ENCODE measurements at regions not wholly inside any gene's neighbourhood (a gene's known extent, or its start where the extent isn't known, plus 50 kb on each side); places are given as distances from the start of the nearest gene placed in this dataset.

GRCh38 chr4:20625426-20625825 is 74.8 kb upstream of the PACRGL start:
- in situ Hi-C loops (cut with MboI; ENCODE audit: low sequenced_read_pairs): no loop called here

DNA sequence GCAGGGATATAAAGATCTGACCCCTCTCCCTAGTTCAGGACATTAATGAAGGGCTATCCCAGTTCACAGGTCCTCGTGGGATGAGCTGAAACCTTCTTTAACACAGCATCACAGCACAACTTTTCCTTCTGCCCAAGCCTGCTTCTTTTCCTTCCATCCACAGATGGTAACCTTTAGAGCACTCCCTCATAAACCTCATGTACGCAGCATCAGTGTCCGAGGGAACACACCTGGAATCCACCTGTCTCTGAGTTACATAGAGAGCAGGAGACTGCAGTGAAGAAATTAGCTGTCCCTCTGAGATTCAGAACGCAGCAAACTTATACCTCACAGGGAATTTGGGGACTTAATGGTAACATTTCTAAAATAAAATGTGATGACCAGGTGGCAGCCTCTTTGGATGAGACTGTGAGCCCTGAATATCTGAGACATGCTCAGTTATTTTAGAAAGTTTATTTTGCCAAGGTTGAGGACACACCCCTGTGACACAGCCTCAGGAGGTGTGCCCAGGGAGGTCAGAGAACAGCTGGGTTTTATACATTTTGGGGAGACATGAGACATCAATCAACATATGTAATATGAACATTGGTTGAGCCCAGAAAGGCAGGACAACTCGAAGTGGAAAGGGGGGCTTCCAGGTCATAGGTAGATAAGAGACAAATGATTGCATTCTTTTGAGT is 73.8 kb upstream of the PACRGL start:
- in situ Hi-C loops (cut with MboI; ENCODE audit: low sequenced_read_pairs): no loop called here

GRCh38 chr4:20627866-20628265 is 72.4 kb upstream of the PACRGL start:
- in situ Hi-C loops (cut with MboI; ENCODE audit: low sequenced_read_pairs): no loop called here

- in situ Hi-C loops (cut with MboI; ENCODE audit: low sequenced_read_pairs): no loop called here
Observed at GRCh38 chr4:20629186-20630106, 70.8 kb upstream of the PACRGL start.

GRCh38 chr4:20638825-20639224 is 61.4 kb upstream of the PACRGL start:
- in situ Hi-C loops (cut with MboI; ENCODE audit: low sequenced_read_pairs): no loop called here

DNA sequence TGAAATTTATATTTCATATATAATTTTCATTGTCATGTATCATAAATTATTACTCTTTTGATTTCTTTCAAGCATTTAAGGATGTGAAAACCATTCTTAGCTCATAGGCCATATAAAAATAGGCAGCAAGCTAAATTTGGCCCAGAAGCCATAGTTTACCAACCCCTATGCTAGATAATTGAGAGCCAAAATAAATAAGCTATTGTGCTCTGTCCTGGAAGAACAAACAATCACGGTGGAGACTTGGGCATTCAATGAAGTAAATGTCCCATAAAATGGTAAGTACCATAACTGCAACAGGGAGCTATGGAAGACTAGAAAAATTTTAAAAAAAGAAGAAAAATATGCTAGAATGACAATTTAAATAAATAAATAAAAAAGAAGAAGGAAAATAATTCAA is 60.9 kb upstream of the PACRGL start:
- in situ Hi-C loops (cut with MboI; ENCODE audit: low sequenced_read_pairs): no loop called here

GRCh38 chr4:20640989-20641388 is 59.3 kb upstream of the PACRGL start:
- in situ Hi-C loops (cut with MboI; ENCODE audit: low sequenced_read_pairs): no loop called here

GRCh38 chr4:20641976-20642375 is 58.3 kb upstream of the PACRGL start:
- in situ Hi-C loops (cut with MboI; ENCODE audit: low sequenced_read_pairs): no loop called here

- in situ Hi-C loops (cut with MboI; ENCODE audit: low sequenced_read_pairs): no loop called here
Observed at GRCh38 chr4:20643631-20644030, 56.6 kb upstream of the PACRGL start.

- in situ Hi-C loops (cut with MboI; ENCODE audit: low sequenced_read_pairs): no loop called here
Observed at GRCh38 chr4:20645236-20645635, 55.0 kb upstream of the PACRGL start.

DNA sequence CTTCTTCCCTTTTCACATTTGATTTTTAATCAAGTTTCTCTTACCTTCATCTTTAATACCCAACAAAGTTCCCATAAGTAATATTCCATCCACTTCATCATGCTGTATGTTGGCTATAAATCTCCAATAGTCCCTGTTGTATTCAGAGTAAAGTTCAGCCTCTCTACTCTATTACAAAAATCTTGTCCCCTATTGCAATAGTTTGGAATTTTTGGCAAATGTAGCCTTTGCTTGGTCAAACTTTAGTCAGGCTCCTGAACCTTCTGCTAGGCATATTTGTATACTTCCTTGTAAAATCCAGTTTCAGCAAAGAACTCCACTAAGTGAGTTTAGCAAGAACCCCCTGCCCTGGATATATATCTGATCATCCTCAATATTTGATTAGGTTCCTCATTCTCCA is 54.0 kb upstream of the PACRGL start:
- in situ Hi-C loops (cut with MboI; ENCODE audit: low sequenced_read_pairs): no loop called here
